ENCODE measurements at regions not wholly inside any gene's neighbourhood (a gene's known extent, or its start where the extent isn't known, plus 50 kb on each side); places are given as distances from the start of the nearest gene placed in this dataset.
"Not testable (repeated sequence)": the region's sequence is repeated elsewhere in the genome, so short reads cannot be mapped to it uniquely, and the experiment has no call there.

- 93% methylated on average over 2 of the region's 2 CpGs for WGBS (ENCODE audit: low lambda C conversion rate, missing lambda C conversion rate)
- TF ChIP-seq EZH2 (IDR thresholded peaks at IDR 0.05; ENCODE audit: borderline replicate concordance), result no peak
- TF ChIP-seq CTCF (IDR thresholded peaks at IDR 0.05; ENCODE audit: poor library complexity), result no peak
- Histone ChIP-seq H3K4me1 (ENCODE audit: insufficient read depth) (no peaks in the 10 kb centered on the region), H3K9me2 (replicated peaks; ENCODE audit: insufficient read depth) (no peaks in the 10 kb centered on the region), H3K4me3 (no peak overlapping the region), H2AFZ (no peak overlapping the region), H3K9me3 (ENCODE audit: low read depth) (no peaks in the 10 kb centered on the region), H3K4me2 (no peak overlapping the region), H4K20me1 (ENCODE audit: insufficient read depth, poor library complexity, severe bottlenecking) (no peaks in the 10 kb centered on the region), H3K27ac (no peak overlapping the region), H3K79me2 (no peaks in the 10 kb centered on the region), H3K36me3 (replicated peaks; ENCODE audit: insufficient read depth, low read depth) (no peaks in the 10 kb centered on the region), H3K27me3 (no peaks in the 10 kb centered on the region)
- DNase-seq (ENCODE audit: low spot score), result no peak
Observed at GRCh38 chr20:40900666-40901215, 127.9 kb upstream of the TOP1 start.

GRCh38 chr20:40902661-40903060, 126.0 kb upstream of the TOP1 start:
- no peaks in the 10 kb centered on the region for H3K79me2 ChIP-seq
- no peak overlapping the region for H3K4me2 ChIP-seq
- no peaks in the 10 kb centered on the region for H4K20me1 ChIP-seq (ENCODE audit: insufficient read depth, poor library complexity, severe bottlenecking)
- H3K4me1 ChIP-seq (ENCODE audit: insufficient read depth), result no peaks in the 10 kb centered on the region
- H3K27ac ChIP-seq, result no peak overlapping the region
- H3K4me3 ChIP-seq, result no peak overlapping the region
- 76% methylated on average over 1 of the region's 1 CpG for WGBS (ENCODE audit: low lambda C conversion rate, missing lambda C conversion rate)
- DNase-seq (ENCODE audit: low spot score), result no peak
- no peaks in the 10 kb centered on the region for H3K27me3 ChIP-seq
- H3K9me2 ChIP-seq (replicated peaks; ENCODE audit: insufficient read depth), result no peaks in the 10 kb centered on the region
- no peaks in the 10 kb centered on the region for H3K9me3 ChIP-seq (ENCODE audit: low read depth)
- no peak for TF ChIP-seq EZH2 (IDR thresholded peaks at IDR 0.05; ENCODE audit: borderline replicate concordance)
- no peaks in the 10 kb centered on the region for H3K36me3 ChIP-seq (replicated peaks; ENCODE audit: insufficient read depth, low read depth)
- H2AFZ ChIP-seq, result no peak overlapping the region

GRCh38 chr20:40908309-40908708, 120.3 kb upstream of the TOP1 start:
- no peaks in the 10 kb centered on the region for H3K9me3 ChIP-seq (ENCODE audit: low read depth)
- TF ChIP-seq CTCF (IDR thresholded peaks at IDR 0.05; ENCODE audit: poor library complexity) (no peak), EZH2 (IDR thresholded peaks at IDR 0.05; ENCODE audit: borderline replicate concordance) (no peak), EZH2phosphoT487 (IDR thresholded peaks at IDR 0.05; ENCODE audit: low read depth, severe bottlenecking, unreplicated experiment) (no peak)
- no peak for DNase-seq (ENCODE audit: low spot score)
- no peaks in the 10 kb centered on the region for H3K79me2 ChIP-seq
- H3K4me1 ChIP-seq (ENCODE audit: insufficient read depth), result no peaks in the 10 kb centered on the region
- H3K27ac ChIP-seq, result no peak overlapping the region
- no peaks in the 10 kb centered on the region for H3K27me3 ChIP-seq
- H3K36me3 ChIP-seq (replicated peaks; ENCODE audit: insufficient read depth, low read depth), result no peaks in the 10 kb centered on the region
- no peak overlapping the region for H3K4me2 ChIP-seq
- 95% methylated on average over 5 of the region's 5 CpGs for WGBS (ENCODE audit: low lambda C conversion rate, missing lambda C conversion rate)
- no peaks in the 10 kb centered on the region for H3K9me2 ChIP-seq (replicated peaks; ENCODE audit: insufficient read depth)
- no peak overlapping the region for H2AFZ ChIP-seq
- H3K4me3 ChIP-seq, result no peak overlapping the region
- no peaks in the 10 kb centered on the region for H4K20me1 ChIP-seq (ENCODE audit: insufficient read depth, poor library complexity, severe bottlenecking)

- H3K9me3 ChIP-seq (ENCODE audit: low read depth); H3K4me3 ChIP-seq; H2AFZ ChIP-seq; H3K36me3 ChIP-seq (replicated peaks; ENCODE audit: insufficient read depth, low read depth); H4K20me1 ChIP-seq (ENCODE audit: insufficient read depth, poor library complexity, severe bottlenecking); H3K9me2 ChIP-seq (replicated peaks; ENCODE audit: insufficient read depth); H3K27me3 ChIP-seq; H3K79me2 ChIP-seq; H3K4me2 ChIP-seq; H3K27ac ChIP-seq; DNase-seq (ENCODE audit: low spot score); H3K4me1 ChIP-seq (ENCODE audit: insufficient read depth): not testable (repeated sequence)
- WGBS (ENCODE audit: low lambda C conversion rate, missing lambda C conversion rate), result 96% methylated on average over 16 of the region's 16 CpGs
Observed at GRCh38 chr20:40909489-40909888, 119.1 kb upstream of the TOP1 start.

GRCh38 chr20:40910436-40910835, 118.2 kb upstream of the TOP1 start:
- H3K4me3 ChIP-seq; H3K27me3 ChIP-seq; H3K9me2 ChIP-seq (replicated peaks; ENCODE audit: insufficient read depth); H3K27ac ChIP-seq; H3K79me2 ChIP-seq; H3K9me3 ChIP-seq (ENCODE audit: low read depth); H2AFZ ChIP-seq; H4K20me1 ChIP-seq (ENCODE audit: insufficient read depth, poor library complexity, severe bottlenecking); H3K4me1 ChIP-seq (ENCODE audit: insufficient read depth); DNase-seq (ENCODE audit: low spot score); H3K36me3 ChIP-seq (replicated peaks; ENCODE audit: insufficient read depth, low read depth); H3K4me2 ChIP-seq: not testable (repeated sequence)
- 97% methylated on average over 15 of the region's 23 CpGs for WGBS (ENCODE audit: low lambda C conversion rate, missing lambda C conversion rate)

GRCh38 chr20:40911152-40911551, 117.5 kb upstream of the TOP1 start:
- not testable (repeated sequence) for H2AFZ ChIP-seq; DNase-seq (ENCODE audit: low spot score); H3K36me3 ChIP-seq (replicated peaks; ENCODE audit: insufficient read depth, low read depth); H3K4me1 ChIP-seq (ENCODE audit: insufficient read depth); H3K9me3 ChIP-seq (ENCODE audit: low read depth); H3K79me2 ChIP-seq; H3K9me2 ChIP-seq (replicated peaks; ENCODE audit: insufficient read depth); H3K27ac ChIP-seq; H3K4me2 ChIP-seq; H4K20me1 ChIP-seq (ENCODE audit: insufficient read depth, poor library complexity, severe bottlenecking); H3K4me3 ChIP-seq; H3K27me3 ChIP-seq
- WGBS (ENCODE audit: low lambda C conversion rate, missing lambda C conversion rate), result 100% methylated on average over 6 of the region's 27 CpGs

All from hepatocyte (in vitro differentiated cells).